RPMI7951 (cell line): ENCODE measurements at regions not wholly inside any gene's neighbourhood (a gene's known extent, or its start where the extent isn't known, plus 50 kb on each side); places are given as distances from the start of the nearest gene placed in this dataset.

Experiments
- DNase-seq: peaks from one replicate; pipeline ENCODE4 v3.0.0-alpha.2; 2012; ENCODE audit warnings: low read depth

DNA sequence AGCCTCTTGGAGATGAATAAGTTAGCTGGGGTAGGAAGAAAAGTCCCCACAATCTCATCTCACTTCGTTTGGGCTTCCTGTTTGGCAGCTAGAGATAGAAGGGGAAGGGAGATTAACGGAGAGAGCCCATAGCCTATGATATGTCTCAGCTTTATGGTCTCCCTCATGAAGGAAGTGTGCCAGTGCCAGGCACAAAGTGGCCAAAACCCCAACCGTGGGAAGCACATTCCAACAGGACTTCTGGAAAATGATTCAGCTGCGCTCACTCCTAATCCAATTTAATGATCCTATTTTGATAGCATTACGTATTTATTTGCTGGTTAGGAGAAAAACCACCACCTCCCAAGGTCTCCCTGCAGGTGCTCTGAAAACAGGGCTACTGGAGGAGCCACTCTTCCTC lies 303.1 kb upstream of the CLINT1 start:
- DNase-seq: no peak

DNA sequence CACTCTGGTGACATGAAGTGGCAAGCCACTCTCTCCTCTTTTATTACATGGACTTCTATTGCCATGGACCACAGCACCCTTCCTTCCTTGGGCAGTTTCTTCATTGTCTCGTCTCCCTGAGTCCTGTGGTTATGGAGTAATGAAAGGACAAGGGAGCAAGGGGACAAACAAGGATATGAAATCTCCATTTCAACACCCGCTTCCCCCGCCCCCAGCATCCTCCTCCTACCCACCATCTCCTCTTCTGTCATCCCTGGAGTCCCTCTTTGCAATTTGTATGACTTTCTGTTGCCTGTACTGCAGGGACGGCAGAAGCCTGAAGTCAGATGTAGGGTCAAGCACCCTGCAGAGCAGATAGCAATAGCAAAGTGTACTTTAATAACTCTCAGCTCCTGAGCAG lies 300.7 kb upstream of the CLINT1 start:
- DNase-seq: no peak

DNA sequence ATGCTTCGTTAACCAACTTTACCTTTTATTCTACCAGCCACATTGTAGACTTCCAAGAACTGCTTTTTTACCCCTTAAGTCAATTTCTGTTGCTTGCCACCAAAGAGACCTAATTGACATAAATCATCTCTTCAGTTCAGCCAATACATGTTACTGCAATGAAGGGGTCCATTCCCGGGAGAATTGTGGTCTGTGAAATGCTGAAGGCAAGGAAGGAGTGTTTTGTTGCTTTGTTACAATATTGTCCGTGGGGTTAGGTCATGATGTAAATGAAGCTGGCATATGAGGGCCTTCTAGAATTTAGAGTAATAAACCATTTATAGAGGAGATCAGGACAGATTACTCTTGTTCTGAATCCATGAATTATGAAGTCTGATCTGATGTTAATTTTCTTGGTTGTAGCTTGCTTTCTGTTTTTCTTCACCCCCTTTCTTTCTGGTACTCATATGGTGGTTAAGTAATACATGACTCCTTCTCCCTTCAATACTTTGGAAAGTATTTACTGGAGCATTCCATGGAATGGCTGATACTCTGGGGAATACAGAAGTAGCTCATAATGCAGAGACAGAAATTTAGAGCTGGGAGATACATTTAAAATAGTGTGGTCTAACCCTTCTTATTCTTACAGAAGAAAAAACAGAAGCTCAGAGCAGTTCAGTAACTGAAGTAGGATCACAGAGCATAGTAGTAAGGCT lies 297.0 kb upstream of the CLINT1 start:
- no peak for DNase-seq

DNA sequence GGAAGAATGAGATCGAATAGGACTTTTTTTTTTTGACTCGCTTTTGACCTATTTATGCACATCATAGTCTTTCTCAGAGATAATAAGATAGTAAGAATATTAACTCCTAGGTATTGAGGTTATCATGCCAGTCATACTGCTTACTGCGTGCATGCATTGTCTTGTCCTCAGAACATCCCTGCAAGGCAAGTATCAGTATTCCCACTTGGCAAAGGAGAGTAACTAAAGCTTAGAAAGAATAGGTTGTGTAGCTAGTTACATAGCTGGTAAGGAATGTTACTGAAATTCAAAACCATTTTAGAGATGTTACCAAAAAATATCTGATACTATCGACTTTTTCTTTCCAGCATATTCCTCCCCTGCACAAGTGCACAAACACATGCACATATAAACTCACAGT lies 296.1 kb upstream of the CLINT1 start:
- DNase-seq: no peak

DNA sequence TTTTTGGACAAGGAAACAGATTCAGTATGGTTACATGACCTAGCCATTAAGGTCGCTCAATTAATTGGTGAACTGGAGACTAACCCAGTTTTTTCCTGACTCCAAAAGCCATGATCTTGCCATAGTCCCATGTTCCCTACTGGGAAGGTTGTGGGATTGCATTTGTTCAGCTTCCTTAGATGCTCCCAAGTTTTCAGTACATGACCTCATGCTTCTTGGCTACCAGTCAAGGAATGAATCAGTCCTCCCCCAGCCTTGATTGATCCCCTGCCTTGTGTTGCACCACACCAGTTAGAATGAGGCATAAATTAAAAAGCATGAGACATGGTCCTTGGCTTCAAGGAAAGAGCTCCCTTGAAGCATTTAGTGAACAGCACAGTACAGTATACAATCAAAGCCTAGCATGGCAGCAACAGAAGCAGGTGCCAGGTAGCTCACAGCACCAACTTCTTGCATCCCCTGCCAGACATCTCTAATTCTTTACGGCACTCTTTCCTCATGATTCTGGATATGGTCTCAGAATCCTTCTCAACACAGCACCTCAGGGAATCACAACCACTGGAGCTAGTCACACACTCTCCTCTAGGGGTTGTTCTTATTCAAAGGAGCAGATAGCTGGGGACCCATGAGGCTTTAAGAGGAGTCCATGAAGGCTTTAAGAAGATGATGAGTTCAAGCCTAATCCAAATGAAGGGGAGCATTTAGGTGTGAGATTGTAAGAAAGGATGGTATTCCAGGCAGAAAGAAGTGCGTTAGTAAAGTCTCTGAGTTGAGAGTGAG lies 295.5 kb upstream of the CLINT1 start:
- peak; percentile 37 for DNase-seq

DNA sequence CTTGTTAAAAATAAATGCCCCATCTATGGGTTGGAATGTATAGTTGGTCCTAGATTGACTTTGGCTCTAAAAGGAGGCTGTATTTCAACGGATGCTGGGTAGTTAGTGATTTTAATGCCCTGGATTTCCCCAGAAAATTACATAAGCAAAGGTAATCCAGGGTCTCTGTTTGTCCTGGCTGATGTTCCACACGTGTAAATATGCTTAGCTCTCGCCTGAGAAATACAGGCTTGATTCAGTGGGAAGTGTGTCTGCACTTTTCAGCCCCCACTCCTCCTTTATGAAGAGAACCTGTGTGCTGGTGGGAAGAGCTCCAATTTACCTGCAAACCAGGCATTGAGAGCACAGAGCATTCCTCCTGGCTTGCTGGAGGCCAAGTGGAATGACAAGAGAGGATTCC lies 294.6 kb upstream of the CLINT1 start:
- no peak for DNase-seq

DNA sequence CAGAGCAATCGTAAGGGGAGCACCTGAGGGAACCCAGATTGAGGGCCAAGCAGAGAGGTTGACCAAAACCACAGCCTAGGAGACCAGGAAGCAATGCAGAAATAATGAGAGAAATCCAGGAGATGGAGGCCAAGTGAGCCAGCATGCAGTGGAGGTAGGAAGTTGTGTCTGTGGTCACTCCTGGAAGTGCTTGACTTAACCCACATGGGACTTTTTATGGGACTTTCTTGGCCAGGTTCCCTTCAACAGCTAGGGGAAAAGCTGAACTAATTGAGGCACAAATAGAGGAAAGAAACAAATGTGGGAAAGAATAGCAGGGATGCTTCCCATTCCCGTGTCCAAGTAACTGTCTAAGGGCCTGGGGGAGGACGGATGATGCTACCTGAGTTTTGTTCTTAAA lies 293.2 kb upstream of the CLINT1 start:
- no peak for DNase-seq

DNA sequence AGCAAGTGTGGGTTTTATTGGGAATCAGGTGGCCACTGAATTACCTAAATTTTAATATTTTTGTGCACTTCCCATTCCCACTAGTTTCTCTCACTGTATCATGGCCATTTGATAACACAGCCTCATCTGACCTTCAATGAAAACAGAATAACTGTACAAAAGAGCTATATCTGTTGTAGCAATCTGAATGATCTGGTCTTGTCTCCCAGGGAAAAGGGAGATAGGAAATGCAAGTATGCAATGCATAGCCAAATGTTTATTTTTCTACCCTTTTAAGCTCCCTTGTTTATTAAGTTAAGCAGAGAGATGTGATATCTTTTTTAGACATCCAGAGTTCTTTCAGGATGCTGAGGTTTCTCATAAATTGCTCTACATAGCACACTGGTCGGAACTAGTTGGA lies 288.3 kb upstream of the CLINT1 start:
- no peak for DNase-seq

DNA sequence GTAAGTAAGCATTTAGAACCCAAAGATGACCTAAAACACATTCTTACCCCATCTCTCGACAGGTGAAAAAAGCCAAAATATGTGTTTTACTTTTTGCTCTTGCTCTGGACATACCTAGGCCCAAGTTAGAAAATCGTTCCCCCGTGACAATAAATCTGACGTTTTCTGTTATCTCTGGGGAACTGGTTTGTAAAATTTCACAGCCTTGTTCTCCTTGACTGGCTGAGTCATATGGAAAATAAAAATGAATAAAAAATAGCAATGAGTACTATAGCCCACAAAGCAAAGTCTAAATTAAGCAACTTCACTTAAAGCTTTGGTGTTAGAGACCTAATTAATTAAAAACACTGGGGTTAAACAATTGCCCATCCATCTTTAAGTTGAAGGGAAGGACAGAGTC lies 286.9 kb upstream of the CLINT1 start:
- DNase-seq: no peak

DNA sequence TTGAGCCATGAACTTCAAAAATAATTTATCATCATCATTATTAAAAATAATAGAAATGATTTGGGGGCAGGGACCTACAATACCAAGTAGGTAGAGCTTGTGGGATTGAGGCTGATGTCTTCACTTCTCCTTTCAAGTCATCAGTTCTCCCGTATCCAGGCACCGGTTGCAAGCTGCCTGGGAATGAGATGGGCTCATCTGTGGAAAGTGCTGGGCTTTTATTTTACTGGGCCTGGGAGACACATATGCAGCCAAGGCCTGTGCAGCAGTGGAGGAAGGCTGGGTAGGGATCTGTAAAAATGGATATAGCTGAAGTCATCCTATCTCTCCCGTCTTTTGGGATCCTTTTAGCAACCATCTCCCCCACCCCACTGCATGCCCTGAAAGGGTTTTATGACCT lies 284.1 kb upstream of the CLINT1 start:
- DNase-seq: no peak

DNA sequence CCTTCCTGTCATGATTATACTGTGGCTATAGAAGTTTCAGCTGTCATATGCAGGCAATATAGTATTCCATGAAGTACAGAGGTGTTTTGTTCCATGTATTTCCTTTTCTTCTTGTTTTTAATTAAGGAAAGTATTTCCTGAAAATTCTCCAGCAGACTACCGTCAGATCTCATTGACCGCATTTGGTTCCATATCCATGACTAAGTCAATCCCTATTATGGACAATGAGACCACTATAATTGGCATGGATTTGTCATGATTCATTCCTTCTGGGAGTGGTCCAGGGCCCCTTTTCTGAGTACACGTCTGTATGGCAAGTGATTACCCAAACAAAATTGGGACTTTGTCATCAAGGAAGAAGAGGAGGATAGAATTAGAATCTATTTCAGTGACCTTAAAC lies 283.2 kb upstream of the CLINT1 start:
- peak; percentile 15 for DNase-seq

DNA sequence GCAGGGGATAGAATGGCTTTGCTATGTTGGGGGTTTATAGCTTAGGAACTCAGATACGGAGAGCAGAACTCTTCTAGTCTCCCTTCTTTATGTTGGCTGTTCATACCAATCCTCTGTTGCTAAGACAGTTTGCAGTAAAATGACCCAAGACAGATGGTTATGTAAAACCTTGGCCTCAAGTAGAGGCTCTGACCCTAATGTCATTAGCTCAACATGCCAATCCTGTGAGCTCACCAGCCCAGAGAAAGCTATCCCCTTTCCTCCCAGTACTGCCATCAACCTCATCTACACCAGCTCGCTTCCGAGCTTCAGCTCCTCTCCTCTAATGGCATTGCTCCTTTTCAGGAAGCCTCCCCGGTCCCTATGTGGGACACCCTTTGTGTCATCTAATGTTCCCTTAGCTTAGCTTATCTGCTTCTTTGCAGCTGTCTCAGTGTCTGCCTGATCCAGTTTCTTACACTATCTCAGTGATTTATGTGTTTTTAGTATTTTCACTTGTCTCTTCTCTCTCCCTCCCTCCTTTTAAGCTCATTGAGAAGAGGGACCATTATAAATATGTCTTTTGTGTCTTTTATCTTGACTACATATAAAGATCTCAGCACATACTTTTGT lies 281.3 kb upstream of the CLINT1 start:
- peak; percentile 23 for DNase-seq

DNA sequence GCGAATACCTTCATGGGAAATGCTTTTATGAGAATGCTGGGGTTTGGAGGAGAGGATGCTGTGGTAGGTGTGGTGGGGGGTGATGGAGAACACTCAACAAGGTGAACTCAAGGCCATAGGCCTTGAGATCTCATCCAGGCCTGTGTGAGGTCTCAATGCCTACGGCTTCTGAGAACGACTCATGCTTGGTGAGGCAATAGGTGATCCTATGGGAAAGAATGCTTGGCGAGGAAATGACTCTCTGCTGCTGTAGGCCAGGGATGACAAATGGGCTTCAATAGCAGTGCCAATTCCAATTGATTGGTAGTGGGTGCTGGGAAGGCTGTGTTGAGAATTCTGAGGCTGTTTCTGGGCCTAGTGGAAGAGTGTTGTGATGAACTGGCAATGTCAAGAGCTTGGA lies 280.2 kb upstream of the CLINT1 start:
- peak; percentile 6 for DNase-seq

DNA sequence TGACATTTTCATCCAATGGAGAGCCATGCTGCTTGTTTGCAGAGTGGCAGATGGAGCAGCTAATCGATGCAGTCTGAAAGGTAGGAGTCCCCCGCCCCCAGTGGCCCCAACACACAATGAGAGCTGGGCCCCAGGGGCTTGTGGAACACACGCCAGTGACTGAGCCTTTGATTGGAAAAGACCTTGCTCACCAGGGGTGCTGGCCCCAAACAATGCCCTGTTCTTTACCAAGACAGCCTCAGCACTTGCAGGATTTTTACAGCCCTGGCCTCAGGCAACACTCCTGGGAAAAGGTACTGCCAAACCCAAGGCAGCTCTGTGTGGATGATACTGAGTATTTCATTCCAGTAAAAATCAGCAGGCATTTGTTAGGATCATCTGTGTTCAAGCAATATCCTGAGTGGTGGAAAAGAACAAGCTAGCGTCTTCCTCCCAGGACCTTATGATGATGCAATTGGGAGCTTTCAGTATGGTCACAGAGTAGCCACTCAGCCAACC lies 276.8 kb upstream of the CLINT1 start:
- DNase-seq: no peak

DNA sequence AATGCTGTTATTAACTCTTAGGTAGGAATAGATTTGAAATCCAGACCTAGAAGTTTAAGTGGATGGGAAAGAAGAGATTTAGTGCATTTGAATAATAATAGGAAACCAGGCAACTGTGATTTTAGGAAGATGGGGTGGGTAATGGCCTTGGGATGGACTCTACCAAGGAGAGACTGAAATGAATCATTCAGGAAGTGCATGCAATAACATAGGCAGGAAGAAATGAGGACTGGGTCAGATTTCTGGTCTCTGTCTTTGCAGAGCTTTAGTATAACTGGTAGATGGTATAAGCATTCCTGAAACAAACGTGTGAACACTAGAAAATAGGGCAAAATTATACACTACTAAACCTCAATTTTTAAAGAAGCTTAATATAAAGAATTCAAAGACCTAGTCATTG lies 274.4 kb upstream of the CLINT1 start:
- DNase-seq: no peak

DNA sequence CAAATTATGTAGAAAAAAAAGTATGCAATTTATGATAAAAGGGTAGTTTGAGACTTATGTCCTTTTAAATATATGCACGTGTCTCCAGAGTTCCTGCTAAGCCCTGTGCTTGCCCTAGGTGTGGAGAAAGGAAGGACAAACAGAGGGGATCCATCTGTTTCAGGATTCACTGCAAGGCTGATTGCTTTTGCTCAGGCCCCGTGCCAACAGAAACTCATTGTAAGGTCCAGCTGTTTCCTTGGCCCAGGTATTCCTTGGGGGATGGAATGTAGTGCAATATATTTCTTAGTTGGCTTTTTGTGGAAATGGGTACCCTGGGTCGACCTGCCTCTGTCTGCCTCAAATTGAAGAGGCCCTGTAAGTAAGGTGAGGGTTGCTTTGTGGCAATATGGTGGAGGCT lies 268.6 kb upstream of the CLINT1 start:
- DNase-seq: no peak

DNA sequence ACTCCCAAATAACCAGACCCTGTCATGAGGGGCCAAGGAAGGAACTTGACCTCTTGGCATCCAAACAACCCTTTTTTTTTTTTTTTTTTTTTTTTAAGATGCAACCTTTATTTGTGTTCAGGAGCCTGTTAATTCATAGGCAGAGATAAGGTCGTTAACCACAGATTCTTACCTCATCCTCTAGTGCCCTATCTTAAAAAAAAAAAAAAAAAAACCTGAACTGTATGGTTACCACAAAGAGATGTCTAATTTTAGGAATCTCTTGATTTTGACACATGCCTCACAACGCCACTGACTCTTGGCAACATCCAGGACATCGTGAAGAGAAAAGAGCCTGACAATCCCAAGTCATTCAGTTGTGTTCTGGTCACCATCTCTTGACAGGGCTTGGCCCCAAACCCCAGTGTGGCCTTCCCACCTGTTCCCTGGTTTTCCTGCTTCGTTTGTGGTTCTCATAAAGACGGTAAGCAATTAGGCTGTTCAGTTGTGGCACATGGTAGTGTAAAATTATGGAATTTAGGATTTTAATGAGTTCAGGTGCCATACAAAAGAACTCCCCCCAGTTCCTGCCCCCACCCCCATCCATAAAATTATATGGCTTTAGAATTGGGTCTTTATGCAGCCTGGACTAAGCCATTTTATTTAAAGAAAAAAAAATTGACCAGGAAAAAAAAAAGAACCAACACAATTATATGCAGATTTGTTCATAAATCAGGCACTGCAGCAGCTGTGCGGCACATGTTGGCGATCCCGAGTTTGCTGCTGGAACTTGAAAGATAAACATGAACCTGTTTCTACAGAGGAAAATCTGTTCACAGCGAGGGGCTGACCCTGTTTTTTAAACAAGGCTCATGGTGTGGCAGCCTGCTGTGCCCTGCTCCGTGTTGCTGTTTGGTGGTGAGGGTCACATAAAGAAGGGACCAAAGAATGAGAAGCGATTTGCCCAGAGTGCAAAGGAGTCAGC lies 267.8 kb upstream of the CLINT1 start:
- DNase-seq: no peak

DNA sequence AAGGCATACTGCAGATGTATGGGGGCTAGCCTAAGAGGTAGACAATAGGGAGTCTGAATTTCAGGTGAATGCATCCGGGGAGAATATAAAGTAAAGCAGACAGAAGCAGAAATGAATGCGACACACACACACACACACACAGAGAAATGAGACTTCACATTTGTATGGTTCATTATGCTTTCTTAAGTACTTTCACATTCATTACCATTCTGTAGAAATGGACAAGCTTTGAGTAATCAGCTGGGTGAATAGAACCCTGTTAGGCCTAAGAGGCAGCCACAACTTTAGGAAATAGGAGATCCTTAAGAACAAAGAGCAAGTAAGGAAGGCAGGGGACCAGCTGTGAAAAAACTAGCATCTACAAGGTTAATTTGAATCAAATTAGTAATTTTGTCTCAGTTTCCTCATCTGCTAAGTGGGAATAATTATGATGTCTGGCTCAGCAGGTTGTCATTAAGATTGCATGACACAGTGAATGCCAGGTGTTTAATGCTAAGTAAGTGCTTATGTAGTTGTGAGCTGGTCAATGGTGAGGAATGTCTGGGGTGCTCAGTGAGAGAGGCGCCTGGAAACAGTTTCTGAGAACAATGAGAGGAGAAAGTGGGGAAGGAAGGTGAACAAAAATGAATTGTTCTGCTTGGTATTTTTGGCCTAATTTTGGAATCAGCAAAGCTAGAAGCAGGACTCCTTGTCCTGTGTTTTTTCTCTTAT lies 265.8 kb upstream of the CLINT1 start:
- no peak for DNase-seq

DNA sequence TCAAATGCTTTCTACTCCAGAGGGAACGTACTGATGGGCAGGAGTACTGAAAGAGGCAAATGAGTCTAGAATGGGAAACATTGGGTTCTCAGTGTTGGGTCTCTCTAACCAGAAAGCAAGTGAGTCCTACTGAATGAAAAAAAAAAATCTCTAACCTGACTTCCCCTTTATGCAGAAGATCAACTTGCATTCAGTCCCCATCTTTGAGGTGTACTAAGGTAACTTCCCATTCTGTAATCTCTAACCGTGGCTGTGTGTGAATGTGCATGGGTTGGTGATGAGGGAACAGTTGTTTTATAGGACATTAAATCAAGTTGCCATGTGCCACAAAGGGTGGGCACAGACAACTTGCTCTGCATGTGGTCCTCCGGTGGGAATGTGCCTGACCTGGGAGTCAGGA lies 264.6 kb upstream of the CLINT1 start:
- DNase-seq: no peak

DNA sequence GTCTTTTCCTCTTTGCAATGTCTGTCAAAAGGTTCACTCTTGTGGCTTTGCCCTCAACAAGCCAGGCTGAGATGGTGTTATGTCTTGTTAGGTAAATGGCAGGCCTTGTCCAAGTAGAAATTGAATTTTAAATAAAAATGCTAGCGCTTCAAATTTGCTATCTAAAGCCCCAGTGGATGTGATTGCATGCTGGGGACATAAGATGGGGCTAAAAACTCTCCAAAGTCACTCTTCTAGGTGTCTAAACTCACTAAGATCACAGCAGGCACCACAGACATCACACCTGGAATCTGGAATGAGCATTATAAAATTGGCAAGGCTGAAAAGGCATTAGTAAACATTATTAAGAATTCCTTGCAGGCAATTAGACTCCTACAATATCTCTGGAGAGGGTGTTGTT lies 262.7 kb upstream of the CLINT1 start:
- DNase-seq: no peak

DNA sequence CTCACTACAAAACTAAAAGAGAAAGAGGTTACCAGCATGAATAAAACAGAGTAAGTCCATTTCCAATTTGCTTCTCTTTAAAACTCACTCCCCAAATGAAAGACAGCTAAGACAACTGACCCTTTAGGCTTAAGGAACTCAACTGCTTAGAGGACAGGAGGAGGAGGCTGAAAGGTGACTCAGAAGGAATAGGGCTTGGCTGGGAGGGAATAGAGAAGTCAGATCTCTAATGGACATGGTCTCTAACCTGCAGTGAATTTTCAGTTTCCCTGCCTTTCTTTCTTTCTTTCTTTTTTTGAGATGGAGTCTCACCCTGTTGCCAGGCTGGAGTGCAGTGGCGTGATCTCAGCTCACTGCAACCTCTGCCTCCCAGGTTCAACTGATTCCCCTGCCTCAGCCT lies 261.8 kb upstream of the CLINT1 start:
- no peak for DNase-seq
